K562 (cell line): ENCODE measurements at regions not wholly inside any gene's neighbourhood (a gene's known extent, or its start where the extent isn't known, plus 50 kb on each side); places are given as distances from the start of the nearest gene placed in this dataset.

Experiments used
- ATAC-seq: fragments of 200-7000 bp; cut with Tn5 transposase; 3 replicates; pipeline ENCODE4 v1.9.1; 2020; ENCODE audit warnings: moderate library complexity
- BruUV-seq: library from RNA; stranded (reverse); fragments of 400-500 nt; replicated peaks from 2 replicates; lab custom pipeline; 2021; lab: Mats Ljungman, UMichigan
- CTCF ChIA-PET: fragments of 300-600 bp; formaldehyde crosslinking; extraction: SDS; loops from one replicate; lab custom pipeline; 2021; ENCODE audit warnings: low intra/inter-chr PET ratio; lab: Yijun Ruan, JAX
- POLR2A ChIA-PET: fragments of 300-600, 350-650 bp; sonication (Branson Sonifier 250); formaldehyde crosslinking; extraction: SDS; loops from one replicate; lab custom pipeline; 2021; ENCODE audit warnings: antibody characterized with exemption, inconsistent platforms; lab: Yijun Ruan, JAX
- DNase-seq, 4 experiments: peaks; one replicate each; pipeline versions ENCODE4 v3.0.0 to v3.0.0-alpha.2; 2011 to 2018; ENCODE audit warnings: low spot score in 3 of 4, mixed read lengths in 3 of 4; ENCODE audit errors: extremely low read depth in 1 of 4
- FAIRE-seq: peaks from 2 replicates; lab custom pipeline; 2011; peaks lifted over from hg19 to GRCh38; lab: Jason Lieb, UNC
- H2AFZ ChIP-seq: 2 replicates; pipeline ENCODE4 v1.6.0; 2011; ENCODE audit warnings: low read depth, low read length, control low read depth, inconsistent platforms
- H3K27ac ChIP-seq: fragments of 200-600 bp; 3 replicates; pipeline ENCODE4 v1.8.0; 2011; ENCODE audit warnings: low read depth, mild to moderate bottlenecking, control low read depth, inconsistent platforms, low read length, moderate library complexity, mixed read lengths; ENCODE audit errors: extremely low read depth
- H3K27me3 ChIP-seq, 2 experiments: fragments of 300-600 bp in 1 of 2; 2 replicates in 1 of 2; 3 replicates in 1 of 2; pipeline versions ENCODE4 v1.6.0 to v1.8.0; 2011; ENCODE audit warnings: inconsistent platforms in 2 of 2, low read length in 2 of 2, mild to moderate bottlenecking in 1 of 2, mixed read lengths in 1 of 2, moderate library complexity in 1 of 2; ENCODE audit not compliant: control insufficient read depth in 2 of 2, insufficient read depth in 2 of 2
- H3K36me3 ChIP-seq: fragments of 300-600 bp; 3 replicates; pipeline ENCODE4 v1.8.0; 2011; ENCODE audit warnings: mild to moderate bottlenecking, low read length, inconsistent platforms; ENCODE audit not compliant: control insufficient read depth, insufficient read depth
- H3K4me1 ChIP-seq, 2 experiments: fragments of 200-600 bp in 1 of 2; replicated peaks in 1 of 2; 2 replicates in 1 of 2; 3 replicates in 1 of 2; pipeline versions ENCODE4 v1.5.1 to v1.8.0; 2011; ENCODE audit warnings: inconsistent platforms in 2 of 2, low read length in 2 of 2, mild to moderate bottlenecking in 1 of 2, mixed read lengths in 1 of 2, moderate library complexity in 1 of 2; ENCODE audit not compliant: control insufficient read depth in 2 of 2, insufficient read depth in 2 of 2
- H3K4me2 ChIP-seq: 2 replicates; pipeline ENCODE4 v1.6.1; 2011; ENCODE audit warnings: low read length, control low read depth, inconsistent platforms, mixed read lengths; ENCODE audit not compliant: insufficient read depth
- H3K4me3 ChIP-seq: fragments of 200-600 bp; sonication (generic), shearing (Covaris generic); 2 replicates; pipeline ENCODE4 v1.5.1; 2016; ENCODE audit warnings: control low read depth, inconsistent platforms
- H3K79me2 ChIP-seq: fragments of 200-600 bp; 3 replicates; pipeline ENCODE4 v1.8.0; 2011; ENCODE audit warnings: low read length, inconsistent platforms; ENCODE audit not compliant: control insufficient read depth, insufficient read depth
- H3K9ac ChIP-seq, 2 experiments: 2 replicates each; pipeline versions ENCODE4 v1.6.0 to v1.6.1; 2011; ENCODE audit warnings: low read depth in 2 of 2, low read length in 2 of 2, control low read depth in 1 of 2, inconsistent platforms in 1 of 2, mild to moderate bottlenecking in 1 of 2, mixed read lengths in 1 of 2; ENCODE audit not compliant: insufficient read depth in 1 of 2
- H3K9me1 ChIP-seq: one replicate; pipeline ENCODE4 v1.6.0; 2011; ENCODE audit warnings: inconsistent platforms, mild to moderate bottlenecking, low read length, moderate library complexity; ENCODE audit not compliant: control insufficient read depth, insufficient read depth
- H3K9me3 ChIP-seq: replicated peaks from 2 replicates; pipeline ENCODE4 v1.5.1; 2011; ENCODE audit warnings: low read depth, low read length, inconsistent platforms; ENCODE audit not compliant: control insufficient read depth, insufficient read depth
- H4K20me1 ChIP-seq: replicated peaks from 2 replicates; pipeline ENCODE4 v1.6.1; 2011; ENCODE audit warnings: low read length, inconsistent platforms, mixed read lengths; ENCODE audit not compliant: control insufficient read depth, insufficient read depth
- C11orf30 ChIP-seq: fragments of 450-650 bp; IDR thresholded peaks from 2 replicates; pipeline ENCODE4 v1.6.1; 2016; ENCODE audit warnings: low read depth, mild to moderate bottlenecking
- ELF1 ChIP-seq: fragments of 200-800 bp; sonication (Bioruptor generic); IDR thresholded peaks from 2 replicates; pipeline ENCODE4 v1.6.1; 2016; ENCODE audit warnings: missing genetic modification characterization, missing compliant biosample characterization
- ETV1 ChIP-seq: fragments of 450-650 bp; conservative IDR thresholded peaks from 2 replicates; pipeline ENCODE4 v1.6.1; 2016; ENCODE audit warnings: missing genetic modification characterization, control low read depth, low read depth, missing compliant biosample characterization
- MAFF ChIP-seq: IDR thresholded peaks from 2 replicates; pipeline ENCODE4 v1.6.1; 2012; ENCODE audit warnings: low read length, improper control_type of control experiment
- MAFG ChIP-seq: fragments of 450-650 bp; conservative IDR thresholded peaks from 2 replicates; pipeline ENCODE4 v1.6.1; 2016; ENCODE audit warnings: missing genetic modification characterization, missing compliant biosample characterization
- MAFK ChIP-seq: IDR thresholded peaks from 2 replicates; pipeline ENCODE4 v1.6.1; 2011; ENCODE audit warnings: low read length, improper control_type of control experiment
- PPARD ChIP-seq: fragments of 250-450 bp; sonication (Bioruptor Pico); IDR thresholded peaks from 2 replicates; pipeline ENCODE4 v1.8.0; 2022; ENCODE audit warnings: inconsistent platforms, mild to moderate bottlenecking, moderate library complexity
- ZNF316 ChIP-seq: fragments of 450-650 bp; IDR thresholded peaks from 2 replicates; pipeline ENCODE4 v1.6.1; 2016
- ZNF431 ChIP-seq: sonication (generic); formaldehyde crosslinking; IDR thresholded peaks from 2 replicates; pipeline ENCODE4 v1.8.0; 2022; ENCODE audit warnings: mild to moderate bottlenecking, missing genetic modification reagents
- ZNF79 ChIP-seq: fragments of 250-450 bp; sonication (Bioruptor Pico); IDR thresholded peaks from 2 replicates; pipeline ENCODE4 v1.4.0; 2020; ENCODE audit warnings: low read depth, mild to moderate bottlenecking, moderate library complexity
- WGBS: fragments of 100-300 bp; shearing (Covaris generic); methylation state at CpG from one replicate; pipeline ENCODE4 v1.1.6; 2016; ENCODE audit warnings: low coverage, mixed read lengths; ENCODE audit not compliant: insufficient coverage; ENCODE audit errors: missing lambda C conversion rate; 5-methylcytosine and 5-hydroxymethylcytosine counted together
- in situ Hi-C: fragments of 300-500 bp; cut with MboI; formaldehyde crosslinking; loops from 4 replicates; pipeline ENCODE4 v1.15.0; 2018; ENCODE audit warnings: inconsistent platforms, mixed read lengths
- intact Hi-C: fragments of 100-400 bp; cut with micrococcal nuclease; formaldehyde crosslinking; loops from 2 replicates; pipeline ENCODE4 v1.14.2; 2022
- TF ChIP-seq, protein P1 (sequence below): fragments of 450-650 bp; formaldehyde crosslinking; IDR thresholded peaks from 2 replicates; pipeline ENCODE4 v1.4.0; 2020; ENCODE audit warnings: mild to moderate bottlenecking, moderate library complexity
- TF ChIP-seq, protein P2 (sequence below), 2 experiments: fragments of 450-650 bp in 1 of 2; sonication (generic) in 1 of 2; formaldehyde crosslinking in 1 of 2; IDR thresholded peaks; 2 replicates each; pipeline versions ENCODE4 v1.7.1 to v1.9.0; 2016 to 2022; ENCODE audit warnings: inconsistent platforms in 1 of 2, mild to moderate bottlenecking in 1 of 2, missing genetic modification reagents in 1 of 2

DNA sequence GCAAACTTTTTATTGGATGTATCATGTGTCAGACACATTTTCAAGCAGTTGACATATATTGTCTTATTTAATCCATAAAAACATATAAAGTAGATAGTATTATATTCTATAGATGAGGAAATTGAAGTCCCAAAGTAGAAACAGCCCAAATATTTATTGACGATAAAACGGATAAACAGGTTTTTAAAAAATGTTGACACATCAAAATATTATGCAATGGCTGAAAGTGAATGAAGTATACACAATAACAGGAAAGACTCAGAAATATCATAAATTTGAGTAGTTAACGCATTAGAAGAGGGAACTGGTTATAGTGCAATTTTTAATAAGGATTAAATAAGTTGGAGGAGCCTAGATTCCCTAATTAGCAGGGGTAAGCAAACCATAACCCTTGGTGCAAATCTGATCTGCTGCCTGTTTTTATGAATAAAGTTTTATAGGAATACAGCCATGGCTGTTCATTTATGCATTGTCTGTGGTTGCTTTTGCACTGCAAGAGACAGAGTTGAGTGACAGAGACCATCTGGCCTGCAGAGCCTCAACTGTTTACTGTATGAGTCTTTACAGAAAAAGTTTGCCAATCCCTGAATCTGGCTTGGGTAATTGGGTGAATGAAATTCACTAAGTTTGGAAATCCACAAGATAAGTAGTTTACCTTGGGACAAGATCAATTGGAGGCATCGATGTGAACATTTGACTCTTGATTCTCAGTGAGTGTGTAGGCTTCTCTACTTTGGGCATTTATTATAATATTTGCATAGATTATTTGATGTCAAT is 50.6 kb upstream of the EXOC2 start:
- no peaks in the 10 kb centered on the region for H3K4me1 ChIP-seq
- intact Hi-C loops: no loop called here
- ATAC-seq (no peak), FAIRE-seq (no peak), DNase-seq (no peak)
- H3K9me3 ChIP-seq: no peaks in the 10 kb centered on the region
- CTCF ChIA-PET: no interaction called here
- H3K9ac ChIP-seq: no peak overlapping the region
- H3K9me1 ChIP-seq: no peaks in the 10 kb centered on the region
- peaks cover 0 to under 1% of the 10 kb centered on the region in 2 experiments; a peak in 2 of 5 replicates for H3K27me3 ChIP-seq
- no TSS peak for BruUV-seq
- POLR2A ChIA-PET: interaction anchor here (1.1 kb wide), 1 partner anchor 21 kb away, joined by 3 read pairs; no protein-coding TSS in a partner anchor
- H3K4me2 ChIP-seq: no peak overlapping the region
- in situ Hi-C loops: no loop called here
- 14% methylated on average over 4 of the region's 4 CpGs for WGBS
- H2AFZ ChIP-seq: no peak overlapping the region
- TF ChIP-seq C11orf30 (peak; percentile 59), PPARD (no peak), MAFF (peak; percentile 39; the same call in 1 of the 2 replicates), MAFK (0 out of 2 replicates have a peak, but pooled peaks have one; percentile 29), ZNF79 (CRISPR knock-in tag) (no peak), ELF1 (no peak), ETV1 (tag) (no peak), ZNF431 (CRISPR knock-in tag) (no peak), ZNF316 (peak; percentile 87), MAFG (tag) (no peak; the same call in 1 of the 2 replicates)
- TF ChIP-seq, protein P1, sequence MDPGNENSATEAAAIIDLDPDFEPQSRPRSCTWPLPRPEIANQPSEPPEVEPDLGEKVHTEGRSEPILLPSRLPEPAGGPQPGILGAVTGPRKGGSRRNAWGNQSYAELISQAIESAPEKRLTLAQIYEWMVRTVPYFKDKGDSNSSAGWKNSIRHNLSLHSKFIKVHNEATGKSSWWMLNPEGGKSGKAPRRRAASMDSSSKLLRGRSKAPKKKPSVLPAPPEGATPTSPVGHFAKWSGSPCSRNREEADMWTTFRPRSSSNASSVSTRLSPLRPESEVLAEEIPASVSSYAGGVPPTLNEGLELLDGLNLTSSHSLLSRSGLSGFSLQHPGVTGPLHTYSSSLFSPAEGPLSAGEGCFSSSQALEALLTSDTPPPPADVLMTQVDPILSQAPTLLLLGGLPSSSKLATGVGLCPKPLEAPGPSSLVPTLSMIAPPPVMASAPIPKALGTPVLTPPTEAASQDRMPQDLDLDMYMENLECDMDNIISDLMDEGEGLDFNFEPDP (CRISPR knock-in tag): no peak
- TF ChIP-seq, protein P2, sequence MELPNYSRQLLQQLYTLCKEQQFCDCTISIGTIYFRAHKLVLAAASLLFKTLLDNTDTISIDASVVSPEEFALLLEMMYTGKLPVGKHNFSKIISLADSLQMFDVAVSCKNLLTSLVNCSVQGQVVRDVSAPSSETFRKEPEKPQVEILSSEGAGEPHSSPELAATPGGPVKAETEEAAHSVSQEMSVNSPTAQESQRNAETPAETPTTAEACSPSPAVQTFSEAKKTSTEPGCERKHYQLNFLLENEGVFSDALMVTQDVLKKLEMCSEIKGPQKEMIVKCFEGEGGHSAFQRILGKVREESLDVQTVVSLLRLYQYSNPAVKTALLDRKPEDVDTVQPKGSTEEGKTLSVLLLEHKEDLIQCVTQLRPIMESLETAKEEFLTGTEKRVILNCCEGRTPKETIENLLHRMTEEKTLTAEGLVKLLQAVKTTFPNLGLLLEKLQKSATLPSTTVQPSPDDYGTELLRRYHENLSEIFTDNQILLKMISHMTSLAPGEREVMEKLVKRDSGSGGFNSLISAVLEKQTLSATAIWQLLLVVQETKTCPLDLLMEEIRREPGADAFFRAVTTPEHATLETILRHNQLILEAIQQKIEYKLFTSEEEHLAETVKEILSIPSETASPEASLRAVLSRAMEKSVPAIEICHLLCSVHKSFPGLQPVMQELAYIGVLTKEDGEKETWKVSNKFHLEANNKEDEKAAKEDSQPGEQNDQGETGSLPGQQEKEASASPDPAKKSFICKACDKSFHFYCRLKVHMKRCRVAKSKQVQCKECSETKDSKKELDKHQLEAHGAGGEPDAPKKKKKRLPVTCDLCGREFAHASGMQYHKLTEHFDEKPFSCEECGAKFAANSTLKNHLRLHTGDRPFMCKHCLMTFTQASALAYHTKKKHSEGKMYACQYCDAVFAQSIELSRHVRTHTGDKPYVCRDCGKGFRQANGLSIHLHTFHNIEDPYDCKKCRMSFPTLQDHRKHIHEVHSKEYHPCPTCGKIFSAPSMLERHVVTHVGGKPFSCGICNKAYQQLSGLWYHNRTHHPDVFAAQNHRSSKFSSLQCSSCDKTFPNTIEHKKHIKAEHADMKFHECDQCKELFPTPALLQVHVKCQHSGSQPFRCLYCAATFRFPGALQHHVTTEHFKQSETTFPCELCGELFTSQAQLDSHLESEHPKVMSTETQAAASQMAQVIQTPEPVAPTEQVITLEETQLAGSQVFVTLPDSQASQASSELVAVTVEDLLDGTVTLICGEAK (IDR thresholded peaks at IDR 0.05): peak; percentile 71
- TF ChIP-seq, protein P2 (CRISPR knock-in tag; IDR thresholded peaks at IDR 0.05): no peak
- no peak overlapping the region for H3K27ac ChIP-seq
- no peaks in the 10 kb centered on the region for H4K20me1 ChIP-seq
- no peaks in the 10 kb centered on the region for H3K79me2 ChIP-seq
- no peak overlapping the region for H3K4me3 ChIP-seq
- no peaks in the 10 kb centered on the region for H3K36me3 ChIP-seq
